PC-3 (cell line): ENCODE measurements at regions not wholly inside any gene's neighbourhood (a gene's known extent, or its start where the extent isn't known, plus 50 kb on each side); places are given as distances from the start of the nearest gene placed in this dataset.

Experiments
- CTCF ChIP-seq: fragments of 300-600 bp; sonication (generic); conservative IDR thresholded peaks from 2 replicates; pipeline ENCODE4 v1.5.1; 2017; ENCODE audit warnings: antibody characterized with exemption, low read depth, mild to moderate bottlenecking, low read length
- EZH2 ChIP-seq: fragments of 300-600 bp; sonication (generic); IDR thresholded peaks from one replicate; pipeline ENCODE4 v1.6.1; 2017; ENCODE audit warnings: antibody characterized with exemption, mild to moderate bottlenecking, low read length; ENCODE audit not compliant: unreplicated experiment
- EZH2phosphoT487 ChIP-seq: fragments of 300-600 bp; sonication (generic); IDR thresholded peaks from 2 replicates; pipeline ENCODE4 v1.6.1; 2018; ENCODE audit warnings: mild to moderate bottlenecking, antibody characterized with exemption, low read length, borderline replicate concordance

GRCh38 chr5:168104350-168104749 is 187.1 kb upstream of the WWC1 start:
- TF ChIP-seq CTCF: no peak
- TF ChIP-seq EZH2: no peak
- TF ChIP-seq EZH2phosphoT487: no peak
